SW480 (cell line): ENCODE measurements at regions not wholly inside any gene's neighbourhood (a gene's known extent, or its start where the extent isn't known, plus 50 kb on each side); places are given as distances from the start of the nearest gene placed in this dataset.
"Not testable (repeated sequence)": the region's sequence is repeated elsewhere in the genome, so short reads cannot be mapped to it uniquely, and the experiment has no call there.

Experiments used
- DNase-seq: peaks from one replicate; pipeline ENCODE4 v3.0.0-alpha.2; 2016; ENCODE audit warnings: low spot score

- DNase-seq: not testable (repeated sequence)
Observed at GRCh38 chr13:31607531-31607930, 131.8 kb upstream of the RXFP2 start.

- DNase-seq: not testable (repeated sequence)
Observed at GRCh38 chr13:31608780-31609179, 130.5 kb upstream of the RXFP2 start.

DNA sequence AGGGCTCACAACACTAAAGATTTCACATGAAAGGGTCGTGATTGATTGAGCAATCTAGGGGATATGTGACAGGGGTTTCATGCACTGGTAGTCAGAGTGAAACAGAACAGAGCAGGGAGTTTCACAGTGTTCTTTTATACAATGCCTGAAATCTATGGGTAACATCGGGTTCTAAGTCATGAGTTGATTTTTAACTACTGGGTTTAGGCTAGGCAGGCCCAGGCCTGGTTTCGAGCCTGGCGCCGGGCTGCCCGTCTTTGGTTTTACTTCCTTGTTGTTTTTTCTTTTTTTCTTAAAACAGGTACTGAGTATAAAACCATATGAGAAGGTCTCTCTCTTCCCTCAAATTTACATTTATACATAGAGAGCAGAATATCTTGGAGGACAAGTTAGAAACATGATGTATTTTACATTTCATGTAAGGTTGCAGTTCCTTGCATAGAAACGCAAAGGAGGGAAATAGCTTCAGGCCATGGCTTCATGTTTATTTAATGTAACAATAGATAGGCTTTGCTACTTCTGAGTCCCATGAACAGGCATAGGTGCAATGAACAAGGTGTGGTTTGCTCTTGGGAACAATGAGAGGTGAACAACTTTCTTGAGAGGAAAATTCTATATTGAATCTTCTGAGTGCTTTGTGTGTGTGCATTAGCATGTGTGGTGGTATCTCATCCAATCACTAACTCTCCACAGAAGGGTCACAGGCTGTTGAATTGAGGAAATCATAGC, 128.9 kb upstream of the RXFP2 start:
- DNase-seq: no peak

GRCh38 chr13:31611214-31611613, 128.1 kb upstream of the RXFP2 start:
- no peak for DNase-seq

- no peak for DNase-seq
Observed at GRCh38 chr13:31614073-31614472, 125.3 kb upstream of the RXFP2 start.

GRCh38 chr13:31614704-31615103, 124.6 kb upstream of the RXFP2 start:
- no peak for DNase-seq

DNA sequence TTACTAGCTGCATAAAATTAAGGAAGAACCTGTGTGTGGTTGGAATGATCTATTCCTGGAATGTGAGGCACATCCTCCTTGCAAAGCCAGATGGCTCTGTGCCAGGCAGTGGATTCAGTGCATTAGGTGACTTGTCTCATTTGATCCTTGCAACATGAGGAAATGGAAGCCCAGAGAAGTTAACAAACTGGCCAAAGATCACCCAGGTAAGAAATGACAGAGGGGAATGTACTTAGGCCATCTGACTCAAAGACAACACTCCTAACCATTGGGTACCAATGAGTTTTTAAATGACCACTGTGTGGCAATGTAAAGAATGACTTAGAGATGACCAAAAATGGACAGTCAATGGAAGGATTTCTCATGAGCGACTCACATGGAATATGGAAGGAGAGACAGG, 114.2 kb upstream of the RXFP2 start:
- no peak for DNase-seq

GRCh38 chr13:31627097-31627845, 112.1 kb upstream of the RXFP2 start:
- DNase-seq: no peak

DNA sequence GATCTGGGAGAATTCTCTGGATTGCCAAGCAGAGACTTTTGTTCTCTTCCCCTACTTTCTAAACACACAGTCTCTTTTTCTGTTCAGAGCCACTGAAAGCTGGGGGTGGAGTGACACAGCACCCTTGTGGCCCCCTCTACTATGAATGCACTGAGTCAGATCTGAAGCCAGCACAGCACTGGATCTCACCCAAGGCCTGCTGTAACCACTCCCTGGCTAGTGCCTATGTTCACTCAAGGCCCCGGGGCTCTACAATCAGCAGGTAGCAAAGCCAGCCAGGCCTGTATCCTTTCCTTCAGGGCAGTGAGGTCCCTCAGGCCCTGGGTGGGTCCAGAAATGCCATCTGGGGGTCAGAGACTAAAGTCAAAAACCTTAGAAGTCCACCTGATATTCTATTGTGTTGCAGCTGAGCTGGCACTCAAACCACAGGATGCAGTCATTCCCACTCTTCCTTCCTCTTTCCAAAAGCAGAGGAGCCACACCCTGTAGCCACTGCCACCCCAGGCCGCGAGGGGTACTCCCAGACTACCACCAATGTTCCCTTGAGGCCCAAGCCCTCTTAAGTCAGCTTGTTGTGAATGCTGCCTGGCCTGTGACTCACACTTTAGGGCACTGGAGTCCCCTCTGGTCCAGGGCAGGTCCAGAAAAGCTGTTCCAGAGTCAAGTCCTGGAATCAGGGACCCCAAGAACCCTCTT, 110.1 kb upstream of the RXFP2 start:
- DNase-seq: no peak

- DNase-seq: no peak
Observed at GRCh38 chr13:31631071-31631470, 108.3 kb upstream of the RXFP2 start.

- no peak for DNase-seq
Observed at GRCh38 chr13:31631746-31632145, 107.6 kb upstream of the RXFP2 start.

DNA sequence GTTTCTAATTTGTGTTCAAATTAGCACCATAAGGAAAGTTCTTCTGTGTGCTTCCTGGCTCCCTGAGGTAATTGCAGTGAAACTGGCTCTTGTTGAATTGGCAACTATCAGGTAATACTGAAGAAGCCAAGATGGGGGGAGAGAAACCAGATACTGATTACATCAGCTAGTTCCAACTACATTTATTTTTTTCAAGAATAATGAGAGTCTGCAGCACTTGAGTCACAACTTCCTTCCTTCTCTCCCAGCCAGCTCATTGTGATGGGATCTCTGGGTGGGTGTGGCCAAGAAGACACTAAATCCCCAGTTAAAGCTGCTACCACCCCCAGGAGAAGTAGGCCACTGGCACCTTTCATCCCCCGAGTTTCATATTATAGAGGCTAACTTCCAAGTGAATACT, 100.7 kb upstream of the RXFP2 start:
- DNase-seq: no peak

DNA sequence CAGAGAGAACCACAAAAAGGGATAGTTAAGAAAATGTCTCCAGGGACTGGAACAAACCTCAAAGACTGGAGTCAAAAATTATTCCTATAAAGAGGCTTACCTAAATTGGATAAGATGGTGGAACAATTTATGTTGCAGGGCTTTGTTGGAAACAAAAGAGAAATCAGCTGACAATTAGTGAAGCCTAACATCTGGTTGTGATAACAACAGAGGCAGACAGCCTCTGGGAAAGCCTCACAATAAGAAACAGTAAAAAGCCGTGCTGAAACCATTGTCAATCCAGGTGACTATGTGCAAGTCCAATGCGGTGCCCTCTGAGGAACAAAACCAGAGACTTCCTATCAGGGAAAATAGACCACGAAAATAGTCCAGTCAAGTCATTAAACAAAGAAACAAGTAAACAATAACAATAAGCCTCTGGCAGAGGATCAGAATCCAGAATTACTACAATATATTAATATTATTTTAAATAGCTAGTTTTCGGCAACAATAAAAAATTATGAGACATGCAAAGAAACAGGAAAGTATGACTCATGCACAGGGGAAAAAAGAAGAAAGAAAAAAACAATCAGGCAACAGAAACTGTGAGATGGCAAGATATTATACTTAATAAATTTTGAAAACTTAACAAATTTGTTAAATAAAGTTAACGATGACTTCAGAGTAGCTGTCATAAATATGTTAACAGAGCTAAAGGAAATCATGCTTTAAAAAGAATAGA, 99.7 kb upstream of the RXFP2 start:
- DNase-seq: no peak

- DNase-seq: no peak
Observed at GRCh38 chr13:31649766-31650165, 89.6 kb upstream of the RXFP2 start.

- no peak for DNase-seq
Observed at GRCh38 chr13:31653730-31654129, 85.6 kb upstream of the RXFP2 start.

DNA sequence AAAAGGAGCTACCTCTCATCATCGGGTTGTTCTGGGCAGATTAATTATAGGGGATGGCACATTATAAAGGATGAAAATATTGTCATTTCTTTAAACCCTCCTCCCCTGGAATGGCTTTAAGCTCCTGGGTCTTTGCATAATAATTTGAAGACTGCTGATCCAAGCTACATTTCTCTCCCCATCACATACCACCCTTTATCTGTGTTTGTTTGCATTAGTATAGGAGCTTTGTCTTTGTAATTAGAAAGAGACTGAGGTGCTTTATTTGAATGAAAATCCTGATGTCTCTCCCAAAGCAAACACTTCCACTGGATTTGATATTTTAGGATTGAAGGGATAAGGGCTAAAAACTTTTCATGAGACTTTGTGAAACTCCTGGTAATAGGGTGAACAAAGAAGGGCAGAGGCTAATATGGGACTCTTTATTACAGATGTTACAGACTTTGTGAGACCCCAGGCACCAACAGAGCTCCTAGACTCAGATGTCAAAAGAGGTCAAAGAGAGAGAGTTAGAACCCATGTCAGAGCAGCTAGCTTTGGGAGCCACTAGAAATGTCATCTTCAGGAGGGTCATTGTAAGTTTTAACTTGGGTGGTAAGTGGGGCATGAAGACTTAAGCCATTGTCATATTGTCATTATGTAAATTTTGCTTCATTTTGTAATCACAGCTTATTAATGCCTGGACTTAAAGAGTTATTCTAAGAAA, 75.3 kb upstream of the RXFP2 start:
- DNase-seq: no peak

DNA sequence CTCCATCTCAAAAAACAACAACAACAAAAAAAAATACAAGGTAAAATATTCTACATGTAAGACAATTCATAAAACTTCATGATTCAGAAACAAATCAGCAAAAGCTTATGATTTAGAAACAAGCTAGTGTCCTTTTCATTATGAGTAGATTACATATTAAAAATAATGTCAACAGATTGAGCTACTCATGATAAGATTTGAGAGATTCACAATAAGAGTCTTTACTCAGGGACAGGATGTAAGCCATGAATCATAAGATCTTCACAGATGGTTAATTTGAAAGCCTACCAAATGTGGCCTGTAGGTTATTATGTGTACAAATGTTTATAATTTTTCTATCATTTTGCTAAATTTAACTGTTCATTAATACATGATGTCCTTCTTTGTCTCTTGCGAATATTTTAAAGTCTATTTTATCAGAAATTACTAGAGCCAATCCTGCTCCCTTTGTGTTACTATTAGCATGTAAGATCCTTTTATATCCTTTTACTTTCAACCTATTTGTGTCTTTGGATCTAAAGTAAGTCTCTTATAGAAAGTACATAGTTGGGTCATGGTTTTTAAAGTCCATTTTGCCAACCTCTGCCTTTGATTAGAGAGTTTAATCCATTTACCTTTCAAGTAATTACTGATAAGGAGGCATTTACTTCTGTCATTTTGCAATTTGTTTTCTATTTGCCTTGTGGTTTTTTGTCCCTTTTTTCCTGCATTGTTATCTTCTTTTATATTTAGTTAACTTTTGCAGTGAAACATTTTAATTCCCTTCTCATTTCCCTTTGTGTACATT, 68.3 kb upstream of the RXFP2 start:
- DNase-seq: no peak

GRCh38 chr13:31674051-31674450, 65.3 kb upstream of the RXFP2 start:
- DNase-seq: no peak

DNA sequence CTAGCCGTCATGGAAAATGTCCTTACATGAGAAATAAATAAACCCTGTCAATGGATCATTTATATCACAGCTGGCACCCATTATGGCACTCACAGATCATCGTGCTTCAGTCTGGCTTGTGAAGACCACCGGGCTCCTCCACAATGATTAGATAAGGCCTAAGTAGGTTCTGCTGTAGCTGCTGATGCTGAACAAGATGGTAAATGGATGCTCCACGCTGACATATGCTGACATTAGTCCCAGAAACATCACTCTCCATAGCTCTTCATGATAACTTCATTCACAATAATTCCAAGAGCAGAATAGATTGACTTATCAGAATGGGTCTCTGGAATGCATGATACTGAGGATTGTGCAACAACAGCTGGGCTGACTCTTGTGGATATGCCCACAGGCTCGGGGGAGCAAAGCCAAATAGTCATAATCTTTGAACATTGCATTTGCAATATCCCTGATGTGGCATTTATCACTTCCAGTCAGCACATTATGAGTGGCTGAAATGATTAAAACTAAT, 63.8 kb upstream of the RXFP2 start:
- DNase-seq: no peak

- no peak for DNase-seq
Observed at GRCh38 chr13:31681133-31681532, 58.2 kb upstream of the RXFP2 start.

DNA sequence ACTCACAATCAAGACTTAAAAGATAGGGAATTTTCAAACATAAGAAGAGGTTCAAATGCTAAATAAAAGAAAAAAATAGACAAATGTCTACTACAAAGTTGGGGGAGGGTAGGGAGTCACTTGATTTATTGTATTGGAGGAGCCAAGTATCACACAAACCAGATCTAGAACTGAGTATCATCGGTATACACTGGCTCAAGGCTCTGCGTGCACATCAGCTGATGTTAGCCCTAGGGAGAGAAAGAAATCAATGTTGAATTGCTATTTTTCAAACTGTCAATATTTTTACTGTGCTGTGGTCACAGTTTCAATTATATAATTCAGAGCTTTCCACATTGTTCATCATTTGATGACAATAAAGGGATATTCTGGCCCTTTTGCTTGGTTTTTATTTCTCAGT, 54.9 kb upstream of the RXFP2 start:
- DNase-seq: no peak
